ENCODE measurements at regions not wholly inside any gene's neighbourhood (a gene's known extent, or its start where the extent isn't known, plus 50 kb on each side); places are given as distances from the start of the nearest gene placed in this dataset.

- H3K36me3 ChIP-seq, result no peaks in the 10 kb centered on the region
- H3K9me3 ChIP-seq, result no peaks in the 10 kb centered on the region
- 50% methylated on average over 4 of the region's 4 CpGs for WGBS, 2 donors
- no peaks in the 10 kb centered on the region for H3K27me3 ChIP-seq
- DNase-seq, result no peak
- H3K4me1 ChIP-seq, result no peaks in the 10 kb centered on the region
- no peak overlapping the region for H3K27ac ChIP-seq
- intact Hi-C loops (cut with DNase I), result no loop called here
- no peak overlapping the region for H3K4me3 ChIP-seq
- TF ChIP-seq POLR2A (IDR thresholded peaks at IDR 0.05) (no peak), CTCF (IDR thresholded peaks at IDR 0.05) (no peak)
Observed at GRCh38 chr5:92560698-92561401, 1020.2 kb downstream of the NR2F1-AS1 start.

GRCh38 chr5:92559781-92560180, 1021.2 kb downstream of the NR2F1-AS1 start:
- TF ChIP-seq CTCF (IDR thresholded peaks at IDR 0.05) (no peak), POLR2A (IDR thresholded peaks at IDR 0.05) (no peak)
- intact Hi-C loops (cut with DNase I), result no loop called here
- H3K27ac ChIP-seq, result no peak overlapping the region
- H3K36me3 ChIP-seq, result no peaks in the 10 kb centered on the region
- DNase-seq, result no peak
- WGBS, 2 donors, result 30 to 38% methylated on average over 3 of the region's 3 CpGs
- H3K9me3 ChIP-seq, result no peaks in the 10 kb centered on the region
- no peaks in the 10 kb centered on the region for H3K27me3 ChIP-seq
- H3K4me3 ChIP-seq, result no peak overlapping the region
- no peaks in the 10 kb centered on the region for H3K4me1 ChIP-seq

- Histone ChIP-seq H3K36me3 (no peaks in the 10 kb centered on the region), H3K4me3 (no peak overlapping the region), H3K27me3 (no peaks in the 10 kb centered on the region), H3K4me1 (no peaks in the 10 kb centered on the region), H3K9me3 (no peaks in the 10 kb centered on the region), H3K27ac (no peak overlapping the region)
- no peak for TF ChIP-seq CTCF (IDR thresholded peaks at IDR 0.05)
- TF ChIP-seq POLR2A (IDR thresholded peaks at IDR 0.05), result no peak
- WGBS, 2 donors, result 73 to 80% methylated on average over 4 of the region's 4 CpGs
- intact Hi-C loops (cut with DNase I), result no loop called here
- DNase-seq, result no peak
Observed at GRCh38 chr5:92559331-92559730, 1021.7 kb downstream of the NR2F1-AS1 start.

- WGBS, 2 donors, result 88 to 100% methylated on average over 1 of the region's 1 CpG
- Histone ChIP-seq H3K4me3 (no peak overlapping the region), H3K27me3 (no peaks in the 10 kb centered on the region), H3K4me1 (no peaks in the 10 kb centered on the region), H3K9me3 (no peaks in the 10 kb centered on the region), H3K36me3 (no peaks in the 10 kb centered on the region), H3K27ac (no peak overlapping the region)
- intact Hi-C loops (cut with DNase I), result no loop called here
- TF ChIP-seq CTCF (IDR thresholded peaks at IDR 0.05) (no peak), POLR2A (IDR thresholded peaks at IDR 0.05) (no peak)
- DNase-seq, result no peak
Observed at GRCh38 chr5:92556747-92557146, 1024.3 kb downstream of the NR2F1-AS1 start.

- no peak for TF ChIP-seq POLR2A (IDR thresholded peaks at IDR 0.05)
- Histone ChIP-seq H3K9me3 (no peaks in the 10 kb centered on the region), H3K36me3 (no peaks in the 10 kb centered on the region), H3K27me3 (no peaks in the 10 kb centered on the region), H3K27ac (no peak overlapping the region), H3K4me1 (no peaks in the 10 kb centered on the region), H3K4me3 (no peak overlapping the region)
- 71% methylated on average over 1 of the region's 1 CpG; no CpG with 5 or more reads in 1 of the 2 donors for WGBS, 2 donors
- intact Hi-C loops (cut with DNase I), result no loop called here
- no peak for DNase-seq
Observed at GRCh38 chr5:92554447-92555085, 1026.5 kb downstream of the NR2F1-AS1 start.
